HepG2 (cell line): ENCODE measurements at regions not wholly inside any gene's neighbourhood (a gene's known extent, or its start where the extent isn't known, plus 50 kb on each side); places are given as distances from the start of the nearest gene placed in this dataset.

ENCODE experiments used
- ATAC-seq: fragments of 200-7000 bp; cut with Tn5 transposase; 3 replicates; pipeline ENCODE4 v1.9.1; 2020; ENCODE audit warnings: mild to moderate bottlenecking, moderate library complexity
- BruUV-seq: library from RNA; stranded (reverse); fragments of 400-500 nt; replicated peaks from 2 replicates; lab custom pipeline; 2021; lab: Mats Ljungman, UMichigan
- CTCF ChIA-PET: fragments of 300-600 bp; formaldehyde crosslinking; extraction: SDS; loops from one replicate; lab custom pipeline; 2021; ENCODE audit warnings: low total read pairs, inconsistent platforms, low intra/inter-chr PET ratio; lab: Yijun Ruan, JAX
- POLR2A ChIA-PET: fragments of 350-600 bp; sonication (Branson Sonifier 250); formaldehyde crosslinking; loops from one replicate; lab custom pipeline; 2020; ENCODE audit warnings: antibody characterized with exemption, inconsistent platforms; lab: Yijun Ruan, JAX
- DNase-seq: peaks from one replicate; pipeline ENCODE4 v3.0.0-alpha.2; 2015; ENCODE audit warnings: low spot score
- FAIRE-seq: peaks from 3 replicates; lab custom pipeline; 2011; peaks lifted over from hg19 to GRCh38; lab: Jason Lieb, UNC
- H2AFZ ChIP-seq: one replicate; pipeline ENCODE4 v1.6.1; 2011; ENCODE audit warnings: low read length, inconsistent platforms
- H3K27ac ChIP-seq: fragments of 300-600 bp; 3 replicates; pipeline ENCODE4 v1.8.0; 2011; ENCODE audit warnings: mixed run types, mild to moderate bottlenecking, mixed read lengths, low read length, inconsistent platforms; ENCODE audit not compliant: insufficient read depth; ENCODE audit errors: extremely low read length
- H3K27me3 ChIP-seq, 2 experiments: fragments of 200-600 bp in 1 of 2; 2 replicates in 1 of 2; 3 replicates in 1 of 2; pipeline versions ENCODE4 v1.6.0 to v1.8.0; 2011; ENCODE audit warnings: low read length in 2 of 2, mild to moderate bottlenecking in 2 of 2, moderate library complexity in 2 of 2, inconsistent platforms in 1 of 2; ENCODE audit not compliant: insufficient read depth in 2 of 2, control insufficient read depth in 1 of 2
- H3K36me3 ChIP-seq, 2 experiments: fragments of 200-600 bp in 1 of 2; replicated peaks in 1 of 2; 2 replicates in 1 of 2; 3 replicates in 1 of 2; pipeline versions ENCODE4 v1.5.1 to v1.8.0; 2011; ENCODE audit warnings: low read length in 2 of 2, inconsistent platforms in 1 of 2; ENCODE audit not compliant: insufficient read depth in 2 of 2, control insufficient read depth in 1 of 2
- H3K4me1 ChIP-seq: 2 replicates; pipeline ENCODE4 v1.5.1; 2012; ENCODE audit warnings: low read length, inconsistent platforms; ENCODE audit not compliant: insufficient read depth
- H3K4me2 ChIP-seq: 2 replicates; pipeline ENCODE4 v1.6.0; 2011; ENCODE audit warnings: low read depth, low read length, inconsistent platforms
- H3K4me3 ChIP-seq, 3 experiments: fragments of 200-600 bp in 1 of 3; sonication (generic), shearing (Covaris generic) in 1 of 3; replicated peaks in 1 of 3; 2 replicates each; pipeline ENCODE4 v1.5.1; 2011 to 2016; ENCODE audit warnings: low read length in 3 of 3, inconsistent platforms in 2 of 3, low read depth in 2 of 3, mild to moderate bottlenecking in 2 of 3, control low read depth in 1 of 3, mixed read lengths in 1 of 3; ENCODE audit not compliant: insufficient read depth in 1 of 3
- H3K79me2 ChIP-seq: one replicate; pipeline ENCODE4 v1.6.1; 2011; ENCODE audit warnings: low read length, inconsistent platforms; ENCODE audit not compliant: insufficient read depth
- H3K9ac ChIP-seq: 2 replicates; pipeline ENCODE4 v1.6.0; 2011; ENCODE audit warnings: mild to moderate bottlenecking, low read depth, low read length, inconsistent platforms; ENCODE audit not compliant: insufficient read depth
- H3K9me3 ChIP-seq: 2 replicates; pipeline ENCODE4 v1.5.1; 2012; ENCODE audit warnings: mild to moderate bottlenecking, low read length
- H4K20me1 ChIP-seq: 2 replicates; pipeline ENCODE4 v1.6.0; 2011; ENCODE audit warnings: inconsistent platforms, mild to moderate bottlenecking, low read length, moderate library complexity; ENCODE audit not compliant: insufficient read depth
- CERS6 ChIP-seq: sonication (generic); formaldehyde crosslinking; IDR thresholded peaks from 2 replicates; pipeline ENCODE4 v1.5.0; 2020; ENCODE audit warnings: missing genetic modification reagents
- ERF ChIP-seq: IDR thresholded peaks from 2 replicates; pipeline ENCODE4 v1.6.1; 2018; ENCODE audit warnings: missing biosample characterization, missing genetic modification reagents
- GZF1 ChIP-seq: sonication (generic); formaldehyde crosslinking; IDR thresholded peaks from 2 replicates; pipeline ENCODE4 v1.5.1; 2020; ENCODE audit warnings: mild to moderate bottlenecking, missing genetic modification reagents
- HOXA3 ChIP-seq: sonication (generic); formaldehyde crosslinking; IDR thresholded peaks from 2 replicates; pipeline ENCODE4 v1.5.0; 2020; ENCODE audit warnings: missing genetic modification reagents
- IRF2 ChIP-seq: IDR thresholded peaks from 2 replicates; pipeline ENCODE4 v1.6.1; 2018; ENCODE audit warnings: missing genetic modification reagents, missing compliant biosample characterization
- PAF1 ChIP-seq: IDR thresholded peaks from 2 replicates; pipeline ENCODE4 v1.6.1; 2016; ENCODE audit warnings: missing genetic modification reagents, missing compliant biosample characterization
- POLR2AphosphoS5 ChIP-seq: IDR thresholded peaks from 2 replicates; pipeline ENCODE4 v1.6.1; 2012; ENCODE audit warnings: low read depth, low read length
- SP1 ChIP-seq, 2 experiments: fragments of 450-650 bp in 1 of 2; sonication (generic) in 1 of 2; formaldehyde crosslinking in 1 of 2; IDR thresholded peaks; 2 replicates each; pipeline versions ENCODE4 v1.4.0 to v1.6.1; 2016 to 2020; ENCODE audit warnings: missing genetic modification reagents in 1 of 2
- TBL1XR1 ChIP-seq: fragments of 150-350 bp; IDR thresholded peaks from 2 replicates; pipeline ENCODE4 v1.6.1; 2014; ENCODE audit warnings: borderline replicate concordance, low read length; ENCODE audit not compliant: partially characterized antibody
- TMF1 ChIP-seq: sonication (generic); formaldehyde crosslinking; IDR thresholded peaks from 2 replicates; pipeline ENCODE4 v1.8.1; 2022; ENCODE audit warnings: low read depth, missing genetic modification reagents
- ZBTB25 ChIP-seq: IDR thresholded peaks from 2 replicates; pipeline ENCODE4 v1.6.1; 2018; ENCODE audit warnings: missing genetic modification reagents
- ZNF260 ChIP-seq: sonication (generic); formaldehyde crosslinking; IDR thresholded peaks from 2 replicates; pipeline ENCODE4 v1.4.0; 2020; ENCODE audit warnings: missing genetic modification reagents, low read depth, mild to moderate bottlenecking, borderline replicate concordance
- ZNF546 ChIP-seq: sonication (generic); formaldehyde crosslinking; conservative IDR thresholded peaks from 2 replicates; pipeline ENCODE4 v1.8.1; 2023; ENCODE audit warnings: mild to moderate bottlenecking, missing genetic modification reagents
- ZNF703 ChIP-seq: sonication (generic); formaldehyde crosslinking; IDR thresholded peaks from 2 replicates; pipeline ENCODE4 v1.5.1; 2020; ENCODE audit warnings: missing genetic modification reagents, mild to moderate bottlenecking, moderate library complexity, borderline replicate concordance
- ZNF792 ChIP-seq: IDR thresholded peaks from 2 replicates; pipeline ENCODE4 v1.6.1; 2016
- WGBS: methylation state at CpG from one replicate; pipeline ENCODE4 v1.1.6; 2017; ENCODE audit warnings: low lambda C conversion rate; 5-methylcytosine and 5-hydroxymethylcytosine counted together
- in situ Hi-C: cut with HindIII; loops from 2 replicates; pipeline ENCODE4 v1.10.0; 2017; ENCODE audit warnings: low pct_unique_long_range_greater_than_20kb; ENCODE audit not compliant: extremely low pct_ligation_motif_present
- intact Hi-C: fragments of 100-400 bp; cut with micrococcal nuclease; formaldehyde crosslinking; loops from one replicate; pipeline ENCODE4 v1.10.0; 2022; ENCODE audit not compliant: unreplicated experiment
- TF ChIP-seq, protein P1 (sequence below): sonication (generic); formaldehyde crosslinking; IDR thresholded peaks from 2 replicates; pipeline ENCODE4 v1.5.1; 2020; ENCODE audit warnings: missing genetic modification reagents, mild to moderate bottlenecking, borderline replicate concordance
- TF ChIP-seq, protein P2 (sequence below): IDR thresholded peaks from 2 replicates; pipeline ENCODE4 v1.6.1; 2016; ENCODE audit warnings: low read depth, control low read depth
- TF ChIP-seq, protein P3 (sequence below): sonication (generic); formaldehyde crosslinking; conservative IDR thresholded peaks from 2 replicates; pipeline ENCODE4 v1.5.0; 2020; ENCODE audit warnings: missing genetic modification reagents
- TF ChIP-seq, protein P4 (sequence below): sonication (generic); formaldehyde crosslinking; IDR thresholded peaks from 2 replicates; pipeline ENCODE4 v1.5.0; 2020; ENCODE audit warnings: mild to moderate bottlenecking, missing genetic modification reagents

DNA sequence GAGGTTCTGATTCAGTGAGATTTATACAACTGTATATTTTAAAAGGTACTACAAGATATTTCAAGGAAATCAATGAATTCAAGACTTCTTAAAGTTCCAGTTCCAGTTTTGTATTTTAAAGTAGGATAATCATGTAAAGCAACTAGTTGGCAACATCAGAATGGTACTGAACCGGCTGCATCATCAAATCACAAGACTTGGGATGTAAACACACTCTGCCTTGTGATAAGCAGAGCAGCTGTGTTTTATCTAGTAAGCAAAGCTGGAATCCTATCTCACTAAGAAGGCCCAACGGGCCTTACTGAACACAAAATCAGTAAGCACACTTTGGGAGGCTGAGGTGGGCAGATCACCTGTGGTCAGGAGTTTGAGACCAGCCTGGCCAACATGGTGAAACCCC, 327.2 kb upstream of the NREP start:
- no TSS peak for BruUV-seq
- no peak for DNase-seq
- 0% methylated on average over 2 of the region's 2 CpGs for WGBS
- no peak overlapping the region for H3K27ac ChIP-seq
- FAIRE-seq = no peak
- in situ Hi-C loops = no loop called here
- CTCF ChIA-PET = no interaction called here
- no peaks in the 10 kb centered on the region for H3K4me1 ChIP-seq
- H3K36me3 ChIP-seq = no peaks in the 10 kb centered on the region
- no peak overlapping the region for H3K9ac ChIP-seq
- no peaks in the 10 kb centered on the region for H4K20me1 ChIP-seq
- POLR2A ChIA-PET = no interaction called here
- ATAC-seq = no peak
- H3K27me3 ChIP-seq = no peaks in the 10 kb centered on the region
- H3K4me3 ChIP-seq = no peak overlapping the region
- no peaks in the 10 kb centered on the region for H3K9me3 ChIP-seq
- H2AFZ ChIP-seq = no peak overlapping the region
- no peak overlapping the region for H3K4me2 ChIP-seq
- intact Hi-C loops = no loop called here
- no peaks in the 10 kb centered on the region for H3K79me2 ChIP-seq
- TF ChIP-seq ZNF546 (no peak), TBL1XR1 (no peak), GZF1 (no peak), HOXA3 (CRISPR knock-in tag) (no peak), ZBTB25 (CRISPR knock-in tag) (no peak), ERF (CRISPR knock-in tag) (no peak), SP1 (IDR thresholded peaks at IDR 0.05) (no peak), SP1 (CRISPR knock-in tag; IDR thresholded peaks at IDR 0.05) (no peak), PAF1 (CRISPR knock-in tag) (no peak), ZNF260 (CRISPR knock-in tag) (no peak), TMF1 (CRISPR knock-in tag) (no peak), ZNF703 (CRISPR knock-in tag) (no peak), CERS6 (CRISPR knock-in tag) (no peak), ZNF792 (no peak), IRF2 (CRISPR knock-in tag) (no peak), POLR2AphosphoS5 (no peak)
- TF ChIP-seq, protein P1, sequence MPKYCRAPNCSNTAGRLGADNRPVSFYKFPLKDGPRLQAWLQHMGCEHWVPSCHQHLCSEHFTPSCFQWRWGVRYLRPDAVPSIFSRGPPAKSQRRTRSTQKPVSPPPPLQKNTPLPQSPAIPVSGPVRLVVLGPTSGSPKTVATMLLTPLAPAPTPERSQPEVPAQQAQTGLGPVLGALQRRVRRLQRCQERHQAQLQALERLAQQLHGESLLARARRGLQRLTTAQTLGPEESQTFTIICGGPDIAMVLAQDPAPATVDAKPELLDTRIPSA (CRISPR knock-in tag) = no peak
- TF ChIP-seq, protein P2, sequence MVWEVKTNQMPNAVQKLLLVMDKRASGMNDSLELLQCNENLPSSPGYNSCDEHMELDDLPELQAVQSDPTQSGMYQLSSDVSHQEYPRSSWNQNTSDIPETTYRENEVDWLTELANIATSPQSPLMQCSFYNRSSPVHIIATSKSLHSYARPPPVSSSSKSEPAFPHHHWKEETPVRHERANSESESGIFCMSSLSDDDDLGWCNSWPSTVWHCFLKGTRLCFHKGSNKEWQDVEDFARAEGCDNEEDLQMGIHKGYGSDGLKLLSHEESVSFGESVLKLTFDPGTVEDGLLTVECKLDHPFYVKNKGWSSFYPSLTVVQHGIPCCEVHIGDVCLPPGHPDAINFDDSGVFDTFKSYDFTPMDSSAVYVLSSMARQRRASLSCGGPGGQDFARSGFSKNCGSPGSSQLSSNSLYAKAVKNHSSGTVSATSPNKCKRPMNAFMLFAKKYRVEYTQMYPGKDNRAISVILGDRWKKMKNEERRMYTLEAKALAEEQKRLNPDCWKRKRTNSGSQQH = no peak
- TF ChIP-seq, protein P3, sequence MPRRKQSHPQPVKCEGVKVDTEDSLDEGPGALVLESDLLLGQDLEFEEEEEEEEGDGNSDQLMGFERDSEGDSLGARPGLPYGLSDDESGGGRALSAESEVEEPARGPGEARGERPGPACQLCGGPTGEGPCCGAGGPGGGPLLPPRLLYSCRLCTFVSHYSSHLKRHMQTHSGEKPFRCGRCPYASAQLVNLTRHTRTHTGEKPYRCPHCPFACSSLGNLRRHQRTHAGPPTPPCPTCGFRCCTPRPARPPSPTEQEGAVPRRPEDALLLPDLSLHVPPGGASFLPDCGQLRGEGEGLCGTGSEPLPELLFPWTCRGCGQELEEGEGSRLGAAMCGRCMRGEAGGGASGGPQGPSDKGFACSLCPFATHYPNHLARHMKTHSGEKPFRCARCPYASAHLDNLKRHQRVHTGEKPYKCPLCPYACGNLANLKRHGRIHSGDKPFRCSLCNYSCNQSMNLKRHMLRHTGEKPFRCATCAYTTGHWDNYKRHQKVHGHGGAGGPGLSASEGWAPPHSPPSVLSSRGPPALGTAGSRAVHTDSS = no peak
- TF ChIP-seq, protein P4, sequence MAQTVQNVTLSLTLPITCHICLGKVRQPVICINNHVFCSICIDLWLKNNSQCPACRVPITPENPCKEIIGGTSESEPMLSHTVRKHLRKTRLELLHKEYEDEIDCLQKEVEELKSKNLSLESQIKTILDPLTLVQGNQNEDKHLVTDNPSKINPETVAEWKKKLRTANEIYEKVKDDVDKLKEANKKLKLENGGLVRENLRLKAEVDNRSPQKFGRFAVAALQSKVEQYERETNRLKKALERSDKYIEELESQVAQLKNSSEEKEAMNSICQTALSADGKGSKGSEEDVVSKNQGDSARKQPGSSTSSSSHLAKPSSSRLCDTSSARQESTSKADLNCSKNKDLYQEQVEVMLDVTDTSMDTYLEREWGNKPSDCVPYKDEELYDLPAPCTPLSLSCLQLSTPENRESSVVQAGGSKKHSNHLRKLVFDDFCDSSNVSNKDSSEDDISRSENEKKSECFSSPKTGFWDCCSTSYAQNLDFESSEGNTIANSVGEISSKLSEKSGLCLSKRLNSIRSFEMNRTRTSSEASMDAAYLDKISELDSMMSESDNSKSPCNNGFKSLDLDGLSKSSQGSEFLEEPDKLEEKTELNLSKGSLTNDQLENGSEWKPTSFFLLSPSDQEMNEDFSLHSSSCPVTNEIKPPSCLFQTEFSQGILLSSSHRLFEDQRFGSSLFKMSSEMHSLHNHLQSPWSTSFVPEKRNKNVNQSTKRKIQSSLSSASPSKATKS (CRISPR knock-in tag) = no peak
